B cell (primary cell): ENCODE measurements at regions not wholly inside any gene's neighbourhood (a gene's known extent, or its start where the extent isn't known, plus 50 kb on each side); places are given as distances from the start of the nearest gene placed in this dataset.

ENCODE experiments used
- EZH2 ChIP-seq: IDR thresholded peaks from 2 replicates; pipeline ENCODE4 v1.6.1; 2012; ENCODE audit warnings: borderline replicate concordance, low read depth, mild to moderate bottlenecking, moderate library complexity, low read length; ENCODE audit not compliant: insufficient read depth, poor library complexity, severe bottlenecking
- TF ChIP-seq, protein P1 (sequence below): fragments of 200-600 bp; IDR thresholded peaks from one replicate; pipeline ENCODE4 v1.8.0; 2022; ENCODE audit warnings: antibody characterized with exemption, mild to moderate bottlenecking

DNA sequence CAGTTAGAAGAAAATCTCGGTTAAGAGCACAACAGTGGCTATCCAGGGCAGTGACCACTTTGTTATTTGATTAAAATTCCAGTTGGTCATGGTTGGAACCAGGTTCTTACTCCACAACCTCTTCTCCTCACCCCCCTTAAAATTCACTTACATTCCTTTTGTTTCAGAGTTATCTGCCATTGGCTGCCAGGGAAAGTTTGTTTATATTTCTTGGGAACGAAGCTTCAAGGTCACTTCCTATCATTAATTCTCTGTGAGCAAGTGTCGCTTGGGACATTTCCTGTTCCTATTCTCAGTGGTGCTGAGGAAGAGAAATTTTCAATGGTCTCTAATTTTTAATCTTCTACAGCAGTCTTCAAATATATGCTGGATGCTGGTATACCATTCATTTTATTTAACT lies 121.1 kb upstream of the COL21A1 start:
- TF ChIP-seq, protein P1, sequence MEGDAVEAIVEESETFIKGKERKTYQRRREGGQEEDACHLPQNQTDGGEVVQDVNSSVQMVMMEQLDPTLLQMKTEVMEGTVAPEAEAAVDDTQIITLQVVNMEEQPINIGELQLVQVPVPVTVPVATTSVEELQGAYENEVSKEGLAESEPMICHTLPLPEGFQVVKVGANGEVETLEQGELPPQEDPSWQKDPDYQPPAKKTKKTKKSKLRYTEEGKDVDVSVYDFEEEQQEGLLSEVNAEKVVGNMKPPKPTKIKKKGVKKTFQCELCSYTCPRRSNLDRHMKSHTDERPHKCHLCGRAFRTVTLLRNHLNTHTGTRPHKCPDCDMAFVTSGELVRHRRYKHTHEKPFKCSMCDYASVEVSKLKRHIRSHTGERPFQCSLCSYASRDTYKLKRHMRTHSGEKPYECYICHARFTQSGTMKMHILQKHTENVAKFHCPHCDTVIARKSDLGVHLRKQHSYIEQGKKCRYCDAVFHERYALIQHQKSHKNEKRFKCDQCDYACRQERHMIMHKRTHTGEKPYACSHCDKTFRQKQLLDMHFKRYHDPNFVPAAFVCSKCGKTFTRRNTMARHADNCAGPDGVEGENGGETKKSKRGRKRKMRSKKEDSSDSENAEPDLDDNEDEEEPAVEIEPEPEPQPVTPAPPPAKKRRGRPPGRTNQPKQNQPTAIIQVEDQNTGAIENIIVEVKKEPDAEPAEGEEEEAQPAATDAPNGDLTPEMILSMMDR: no peak
- TF ChIP-seq EZH2: no peak
